Activated CD8-positive, alpha-beta memory T cell treated with anti-CD3 and anti-CD28 coated beads for 4 hours (primary cell): ENCODE measurements at regions not wholly inside any gene's neighbourhood (a gene's known extent, or its start where the extent isn't known, plus 50 kb on each side); places are given as distances from the start of the nearest gene placed in this dataset.

ENCODE experiments used
- DNase-seq, 2 donors: peaks; one replicate each; pipeline ENCODE4 v3.0.0-alpha.2; 2020; ENCODE audit warnings: low read depth in 2 of 2

DNA sequence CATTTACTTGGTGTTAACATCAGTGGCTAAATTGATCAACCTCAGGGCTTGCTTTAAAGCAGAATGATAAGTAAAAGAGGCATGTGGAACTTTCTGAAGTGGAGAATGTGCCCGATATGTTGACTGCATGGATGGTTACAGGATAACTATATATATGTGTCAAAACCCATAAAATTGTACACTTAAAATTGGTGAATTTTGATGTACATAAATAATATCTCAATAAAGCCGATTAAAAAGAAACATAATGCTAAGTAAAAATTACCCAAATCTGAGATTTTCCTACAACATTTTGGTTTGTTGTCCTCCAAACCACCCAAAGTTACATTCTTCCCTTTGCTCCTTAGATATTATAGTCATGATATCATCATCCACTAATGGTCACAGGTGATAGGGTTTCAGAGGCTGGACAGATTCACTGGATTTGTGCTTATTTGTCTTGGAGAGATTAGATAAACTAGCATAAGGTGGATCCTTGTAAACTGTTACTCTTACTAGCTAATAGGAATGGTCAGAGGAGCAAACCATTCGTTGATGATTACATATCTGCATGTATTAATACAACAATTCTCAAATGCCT is 119.7 kb upstream of the RPS23 start:
- DNase-seq = no peak

DNA sequence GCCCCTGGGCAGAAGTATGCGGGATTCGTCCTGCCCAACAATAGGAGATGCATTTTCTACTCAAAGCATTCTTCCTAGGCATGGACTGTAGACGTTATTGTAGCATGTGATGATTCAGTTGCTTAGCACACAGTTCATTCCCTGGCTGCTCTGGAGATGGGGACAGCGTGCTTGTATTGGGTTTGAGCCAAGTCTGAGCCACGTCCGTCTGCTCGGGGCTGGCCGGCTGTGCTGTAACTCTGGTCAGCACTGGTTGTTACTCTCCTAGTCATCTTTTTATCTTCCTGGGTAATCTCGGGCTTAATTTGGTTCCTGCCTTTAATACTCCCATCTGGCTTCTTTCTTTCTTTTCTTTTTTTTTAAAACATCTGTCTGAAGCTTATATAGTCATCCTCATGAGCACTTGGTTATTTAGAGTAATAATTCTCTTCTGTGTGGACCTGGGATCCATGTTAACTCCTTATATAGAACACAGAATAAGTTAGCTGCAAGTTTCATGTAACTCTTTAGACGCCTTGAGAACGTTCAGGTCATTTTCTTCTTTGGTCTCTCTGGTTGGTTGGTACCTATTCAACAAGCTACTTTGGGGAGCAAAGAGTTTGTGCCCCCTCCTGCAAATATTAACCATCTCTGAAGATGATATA is 118.8 kb upstream of the RPS23 start:
- no peak for DNase-seq

DNA sequence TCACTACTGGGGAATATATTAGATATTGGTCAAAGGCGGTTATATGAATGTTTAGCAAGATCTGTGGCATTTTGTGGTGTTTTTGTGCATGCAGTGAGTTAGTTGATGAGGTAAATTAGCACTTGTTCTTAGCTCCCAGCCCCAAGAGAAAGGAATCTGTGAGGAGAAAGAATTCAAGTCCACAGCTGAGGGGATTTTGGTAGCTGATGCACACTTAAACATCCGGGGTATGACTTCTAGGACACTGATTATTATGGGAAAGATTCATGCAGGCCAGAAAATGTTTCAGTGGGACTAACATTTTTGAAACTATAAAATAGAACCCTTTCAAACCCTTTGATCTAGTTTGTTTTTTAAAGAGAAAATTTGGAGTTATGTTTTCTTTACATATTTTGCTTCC is 118.2 kb upstream of the RPS23 start:
- DNase-seq = no peak

DNA sequence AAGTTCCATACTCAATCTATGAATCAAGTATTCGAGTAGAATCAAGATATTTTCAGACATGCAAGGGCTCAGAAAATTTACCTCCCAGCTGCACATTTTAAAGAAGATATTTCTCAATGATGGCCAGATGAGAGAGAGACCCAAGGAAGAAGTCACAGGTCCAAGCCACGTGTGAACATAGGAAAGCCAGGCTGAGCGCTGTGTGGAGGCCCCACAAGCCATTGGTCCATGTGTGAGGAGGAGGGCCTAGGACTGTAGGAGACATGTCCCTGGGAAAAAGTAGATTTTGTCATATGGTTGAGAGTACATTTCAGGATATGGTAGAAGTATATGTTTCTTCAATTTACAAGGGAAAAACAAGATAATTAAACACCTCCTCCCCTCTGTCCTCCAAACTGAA is 115.8 kb upstream of the RPS23 start:
- DNase-seq = no peak

DNA sequence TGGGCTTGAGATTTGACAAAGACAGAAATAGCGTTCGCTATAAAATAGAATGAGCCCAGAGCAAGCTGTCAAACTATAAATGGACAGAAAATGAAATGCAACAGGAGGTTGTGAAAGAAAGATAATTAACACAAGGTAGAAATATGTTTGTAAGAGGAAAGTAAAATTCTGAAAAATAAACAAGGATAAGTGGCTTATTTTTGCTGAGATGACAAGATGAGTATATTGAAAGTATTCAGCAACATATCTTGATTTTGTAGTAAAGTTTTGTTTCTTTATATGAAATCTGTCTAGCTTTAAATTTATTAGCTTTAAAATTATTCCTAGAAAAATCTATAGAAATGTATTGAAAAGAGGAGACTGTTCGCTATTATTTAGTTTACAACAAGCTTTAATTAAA is 111.9 kb upstream of the RPS23 start:
- no peak for DNase-seq

DNA sequence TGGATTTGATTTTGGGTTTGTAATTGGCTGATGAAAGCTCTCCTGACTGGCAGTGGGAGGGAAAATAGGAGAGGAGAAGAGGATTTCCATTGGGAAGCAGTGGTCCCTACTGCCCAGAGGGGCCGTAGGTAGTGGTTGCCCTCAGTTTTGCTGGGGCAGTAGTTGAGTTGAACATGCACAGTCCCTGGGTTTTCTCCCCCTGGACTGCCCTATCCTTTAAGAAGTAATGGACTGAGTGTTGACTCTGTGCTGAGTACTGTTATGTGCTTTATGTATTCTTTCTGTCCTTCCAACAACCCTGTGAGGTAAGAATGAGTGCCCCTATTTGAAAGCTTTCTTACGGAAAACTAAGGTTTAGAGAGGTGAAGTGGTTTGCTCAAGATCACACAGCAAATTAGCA is 111.2 kb upstream of the RPS23 start:
- DNase-seq = no peak

DNA sequence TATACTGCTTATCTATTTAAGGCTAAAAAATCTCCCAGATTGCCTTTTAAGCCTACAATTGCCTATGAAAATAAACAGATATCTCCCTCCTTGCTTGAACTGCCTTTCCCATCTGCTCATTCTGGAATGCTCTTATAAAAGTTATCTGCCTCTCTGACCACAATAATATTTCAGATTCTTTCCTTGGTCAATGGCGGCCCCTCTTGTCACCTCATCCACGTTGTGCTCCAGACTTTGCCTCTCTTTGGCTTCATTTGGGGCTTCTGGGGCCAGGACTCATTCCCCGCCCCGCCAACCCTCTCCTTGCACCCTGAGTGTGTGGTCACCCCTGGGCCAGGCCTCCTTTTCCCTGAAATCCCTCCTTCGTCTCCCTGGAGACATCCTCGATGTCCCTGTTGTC is 110.0 kb upstream of the RPS23 start:
- no peak for DNase-seq

DNA sequence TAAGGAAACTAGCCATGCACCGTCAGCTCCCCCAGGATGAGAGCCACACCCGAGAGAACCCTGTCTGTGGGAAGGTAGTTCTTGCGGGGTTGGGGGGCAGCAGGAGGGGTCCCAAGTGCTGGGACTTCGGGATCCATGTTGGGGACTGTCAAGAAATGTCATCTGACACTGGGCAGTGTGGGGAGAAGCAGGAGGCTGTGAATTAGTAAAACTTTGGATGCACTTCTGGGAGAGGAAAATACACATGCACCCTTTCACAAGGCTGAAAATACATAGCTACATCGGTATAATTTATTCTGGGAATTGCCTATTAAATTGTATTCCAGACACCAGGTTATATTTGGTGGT is 109.6 kb upstream of the RPS23 start:
- DNase-seq = no peak

DNA sequence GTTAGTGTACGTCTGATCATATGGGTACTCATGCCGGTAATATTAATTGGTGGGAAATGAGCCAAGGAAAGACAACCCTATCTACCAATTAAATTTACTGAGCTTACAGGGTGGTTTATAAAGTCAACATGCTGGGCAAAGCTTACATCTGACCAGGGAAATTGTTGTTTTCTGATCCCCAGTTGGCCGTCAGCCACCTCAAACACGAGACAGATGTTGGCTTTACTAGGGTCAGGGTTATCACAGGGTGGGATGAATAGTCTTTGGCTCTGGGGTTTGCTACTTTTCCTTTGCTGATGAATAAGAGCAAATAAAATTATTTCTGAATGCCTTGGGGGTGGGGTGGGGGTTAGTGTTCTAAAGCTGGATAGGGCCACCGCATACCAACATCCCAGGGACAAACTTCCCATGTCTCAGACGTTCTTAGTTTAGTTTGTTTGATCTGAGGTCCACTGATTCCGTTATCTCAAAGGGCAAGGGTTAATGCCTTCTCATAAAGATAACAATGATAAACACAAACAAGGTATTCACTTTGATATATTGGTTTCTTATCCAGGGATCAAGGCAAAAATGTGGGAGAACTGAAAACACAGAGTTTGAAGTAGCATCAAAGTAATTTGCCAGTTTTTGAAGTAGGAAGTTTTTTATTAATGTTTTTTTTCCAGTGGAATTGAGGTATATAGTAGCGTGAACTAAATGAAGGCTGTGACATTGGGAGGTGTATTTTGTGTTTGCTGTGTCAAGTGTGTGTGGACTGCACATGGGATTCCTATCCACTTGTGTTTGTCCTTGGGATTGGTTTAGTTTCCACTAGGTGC is 109.1 kb upstream of the RPS23 start:
- no peak for DNase-seq

DNA sequence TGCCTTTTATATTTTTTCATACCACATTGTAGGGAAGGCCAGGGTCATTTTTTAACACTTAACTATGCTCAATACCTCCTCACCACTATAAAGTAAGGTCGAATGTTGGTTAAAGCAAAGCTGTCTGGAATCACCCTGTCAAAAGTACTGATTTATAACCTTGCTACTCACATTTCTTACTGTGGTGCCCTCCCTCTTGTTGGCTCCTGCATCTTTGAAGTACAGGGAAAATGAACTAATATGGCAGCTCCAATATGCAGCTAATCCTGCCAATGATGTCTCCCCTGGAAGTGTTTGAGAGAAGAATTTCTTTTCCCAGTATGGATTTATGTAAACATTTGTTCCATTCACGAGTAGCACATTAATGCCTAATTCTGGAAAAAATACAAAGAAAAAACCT is 108.4 kb upstream of the RPS23 start:
- no peak for DNase-seq

DNA sequence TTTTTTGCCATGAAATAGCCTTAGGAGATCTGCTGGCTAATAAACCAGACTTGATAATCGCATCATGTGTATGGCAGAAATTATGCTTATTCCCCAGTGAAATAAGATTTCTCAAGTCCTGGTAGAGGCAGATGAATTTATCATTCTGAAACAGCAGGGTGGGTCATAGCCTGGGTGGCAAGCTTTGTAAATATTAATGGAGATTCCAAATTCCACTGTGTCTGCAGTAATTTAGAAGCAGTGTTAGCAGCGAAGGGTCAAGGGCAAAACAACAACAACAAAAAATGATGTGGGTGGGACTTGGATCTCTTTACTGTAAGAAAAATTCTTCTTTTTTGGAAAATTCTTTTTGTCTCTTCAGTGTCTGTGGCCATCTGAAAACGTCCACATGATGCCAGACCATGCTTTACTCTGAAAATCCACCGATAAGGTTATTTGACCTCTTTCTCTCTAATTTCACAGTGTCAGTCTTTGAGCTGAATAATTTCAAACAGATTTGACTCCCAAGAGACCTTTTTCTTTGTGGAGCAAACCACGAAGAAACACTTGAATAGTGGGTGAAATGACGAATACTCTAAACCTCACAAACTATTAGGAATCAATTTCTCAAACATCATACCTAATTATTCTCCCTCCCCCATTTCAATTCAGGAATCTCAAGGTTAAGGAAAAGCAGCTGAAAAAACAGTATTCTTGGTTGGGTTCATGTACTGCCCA is 106.0 kb upstream of the RPS23 start:
- no peak for DNase-seq

DNA sequence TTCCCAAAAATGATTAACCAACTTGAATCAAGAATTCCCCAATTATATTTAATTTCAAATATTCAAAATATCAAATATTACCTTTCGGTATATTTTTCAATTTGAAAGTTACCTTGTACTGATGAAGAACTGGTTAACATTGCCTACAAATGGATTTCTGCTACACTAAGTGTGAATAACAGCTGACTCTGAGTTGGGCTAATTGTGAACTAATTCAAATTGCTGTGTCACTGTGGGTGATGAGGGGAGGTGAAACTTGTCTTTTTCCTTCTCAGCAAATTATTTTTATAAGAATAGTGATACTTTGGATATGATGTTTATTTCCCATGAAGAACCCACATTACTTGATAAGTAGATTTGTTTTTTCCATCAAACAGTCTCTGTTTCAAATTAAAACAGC is 103.4 kb upstream of the RPS23 start:
- DNase-seq = no peak

DNA sequence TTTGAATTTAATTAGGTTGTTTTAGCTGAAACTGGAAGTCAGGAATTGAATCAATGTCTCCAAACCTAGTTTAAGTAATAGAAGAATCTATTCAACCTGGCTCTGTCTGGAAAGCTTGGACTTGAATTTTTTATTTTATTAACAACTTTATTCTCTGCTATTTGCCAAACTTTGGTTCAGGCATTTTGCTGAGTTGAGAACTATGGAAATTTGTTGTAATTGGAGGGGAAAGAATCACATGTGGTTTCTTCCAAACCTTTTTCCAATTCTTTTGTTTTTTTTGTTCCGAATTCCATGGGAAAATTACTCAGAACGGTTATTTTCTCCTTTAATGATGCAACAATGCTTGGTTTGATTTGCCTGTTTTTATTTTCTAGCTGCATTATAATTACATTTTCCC is 98.2 kb upstream of the RPS23 start:
- no peak for DNase-seq

DNA sequence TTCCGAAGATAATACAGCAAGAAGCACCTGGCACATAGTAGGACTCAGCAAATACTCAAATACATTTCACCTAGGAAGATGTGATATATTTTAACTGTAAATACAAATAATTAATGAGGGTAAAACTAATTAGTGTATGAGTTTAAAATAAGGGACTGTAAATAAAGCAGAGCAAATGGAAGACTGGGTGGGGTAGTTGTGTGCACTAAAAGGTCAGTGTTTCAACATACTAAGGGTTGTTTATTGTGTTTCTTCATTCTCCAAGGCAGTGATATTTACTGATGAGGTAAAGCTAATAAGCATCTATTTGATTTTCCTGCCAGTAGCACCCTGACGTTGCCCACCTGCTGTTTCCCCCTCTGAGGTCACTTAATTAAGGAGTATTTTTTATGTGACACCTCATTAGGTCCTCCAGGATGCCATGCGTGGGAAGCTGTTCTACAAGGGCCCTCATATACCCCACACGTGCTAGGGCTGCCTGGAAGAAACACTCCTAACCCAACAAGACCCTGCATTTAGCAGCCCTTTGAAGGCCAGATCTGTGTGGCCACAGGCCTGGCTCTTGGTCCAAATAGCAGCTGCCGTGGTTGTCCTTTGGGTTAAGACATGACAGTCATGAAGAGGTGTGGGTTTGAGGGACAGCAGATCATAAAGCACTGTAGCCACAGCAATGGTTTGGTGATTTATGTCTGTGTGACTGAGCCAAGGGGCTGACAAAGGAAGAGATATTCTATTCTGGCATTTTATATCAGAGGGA is 97.5 kb upstream of the RPS23 start:
- DNase-seq = no peak

DNA sequence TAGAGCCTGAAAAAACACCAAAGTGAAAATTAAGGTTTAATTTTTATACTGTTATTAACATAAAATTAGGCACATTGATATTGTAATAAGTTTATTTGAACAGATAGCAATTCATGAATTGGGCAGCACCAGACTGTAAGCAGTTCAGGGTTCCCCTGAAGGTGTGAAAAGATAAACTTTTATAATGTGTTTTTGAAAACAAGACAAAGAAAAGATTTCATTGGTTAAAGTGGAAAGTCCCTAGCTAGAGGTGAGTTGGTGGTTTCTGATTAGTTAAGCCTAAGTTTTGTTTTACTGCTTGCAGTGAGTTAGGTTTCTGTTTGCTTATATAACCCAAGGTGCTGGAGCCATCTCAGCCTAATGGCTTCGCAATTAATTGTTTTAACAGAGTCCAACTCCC is 96.5 kb upstream of the RPS23 start:
- DNase-seq = no peak

DNA sequence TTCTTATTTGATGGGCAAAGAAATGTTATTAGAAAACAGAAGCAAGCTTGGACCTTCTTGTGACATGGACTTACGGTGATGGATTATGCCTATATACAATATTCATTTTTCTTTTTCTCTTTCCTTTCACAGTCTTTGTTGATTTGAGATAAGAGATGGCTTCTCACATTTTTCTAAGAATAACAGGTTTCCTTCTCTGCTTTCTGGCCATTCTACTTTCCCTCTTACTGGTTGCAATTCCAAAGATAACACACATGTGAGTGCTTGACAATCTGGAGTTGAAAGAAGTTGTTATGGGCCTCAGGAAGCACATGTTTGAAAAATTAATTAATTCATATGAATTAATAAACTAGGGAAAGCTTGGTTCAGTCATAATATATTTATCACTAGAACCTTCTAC is 89.8 kb upstream of the RPS23 start:
- DNase-seq = no peak

DNA sequence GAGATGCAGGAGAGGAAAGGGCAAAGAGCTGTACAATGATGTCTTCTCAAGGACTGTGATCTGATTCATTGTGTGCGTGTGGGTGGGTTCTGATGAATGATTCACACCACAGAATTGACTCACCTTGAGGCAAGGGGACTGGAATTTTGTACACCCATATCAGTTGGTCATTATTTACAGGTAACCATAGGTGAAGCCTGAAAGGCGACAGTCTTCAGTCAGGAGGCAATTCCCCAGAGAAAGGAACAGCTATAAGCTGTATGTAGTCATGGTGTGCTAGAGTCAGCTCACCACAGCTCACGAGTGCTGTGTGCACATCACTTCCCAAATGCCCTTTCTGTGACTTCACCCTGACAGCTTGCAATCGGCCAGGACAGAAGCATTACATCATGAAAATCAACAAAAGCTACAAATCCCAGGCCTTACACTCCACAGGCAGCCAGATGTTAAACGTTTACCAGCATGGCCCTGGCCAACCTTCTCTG is 87.6 kb upstream of the RPS23 start:
- DNase-seq = no peak

DNA sequence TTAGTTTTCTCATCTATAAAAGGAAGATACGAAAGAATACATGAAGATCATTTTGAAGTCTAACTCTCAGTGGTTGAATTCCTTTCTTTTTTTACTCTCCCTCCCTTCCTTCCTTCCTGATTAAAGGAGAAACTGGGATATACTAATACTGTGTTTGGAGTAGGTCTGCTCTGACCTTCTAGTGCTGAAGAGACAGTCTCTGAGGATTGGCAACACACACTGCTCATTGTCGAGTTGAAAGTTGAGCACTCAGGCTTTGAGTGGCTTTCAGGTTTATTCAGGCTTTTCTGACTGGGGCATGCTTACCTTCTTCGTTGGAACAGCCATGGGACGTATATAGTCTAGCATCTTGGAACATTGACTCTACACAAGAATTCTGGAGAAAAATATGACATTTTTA is 86.9 kb upstream of the RPS23 start:
- no peak for DNase-seq

DNA sequence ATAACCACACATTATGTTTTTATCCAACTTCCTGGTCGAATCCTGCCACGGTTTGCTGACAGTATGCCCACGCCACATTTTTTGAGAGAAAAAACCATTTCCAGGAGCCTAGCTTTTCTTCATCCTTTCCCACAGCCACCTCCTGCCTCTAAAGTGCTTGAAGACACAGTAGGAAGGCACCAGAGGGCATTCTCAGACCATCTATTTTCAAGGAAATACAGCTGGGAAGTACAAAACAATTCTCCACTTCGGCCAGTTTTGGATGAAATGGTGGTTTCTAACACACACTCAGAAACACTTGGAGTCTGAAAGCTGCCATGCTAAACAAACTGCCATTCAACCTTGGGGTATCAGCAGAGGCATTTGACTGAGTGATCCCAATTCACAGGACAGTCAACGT is 86.3 kb upstream of the RPS23 start:
- DNase-seq = no peak

DNA sequence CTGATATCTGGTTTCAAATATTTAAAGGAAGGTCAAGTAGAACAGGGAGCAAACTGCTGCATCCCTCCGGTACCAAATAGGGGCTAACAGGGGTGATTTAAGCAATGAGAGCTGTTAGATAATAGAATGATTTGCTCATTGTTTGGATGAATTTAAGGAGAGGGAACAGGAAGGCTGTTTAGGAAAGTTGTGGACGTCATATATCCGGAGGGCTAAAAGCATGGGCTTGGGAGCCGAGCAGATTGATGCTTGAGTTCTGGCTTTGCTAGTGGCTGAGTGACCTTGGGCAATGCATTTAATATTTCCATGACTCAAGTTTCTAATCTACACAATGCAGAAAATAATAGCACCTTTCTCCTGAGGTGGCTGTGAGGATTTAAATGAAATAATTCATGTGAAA is 85.4 kb upstream of the RPS23 start:
- no peak for DNase-seq

DNA sequence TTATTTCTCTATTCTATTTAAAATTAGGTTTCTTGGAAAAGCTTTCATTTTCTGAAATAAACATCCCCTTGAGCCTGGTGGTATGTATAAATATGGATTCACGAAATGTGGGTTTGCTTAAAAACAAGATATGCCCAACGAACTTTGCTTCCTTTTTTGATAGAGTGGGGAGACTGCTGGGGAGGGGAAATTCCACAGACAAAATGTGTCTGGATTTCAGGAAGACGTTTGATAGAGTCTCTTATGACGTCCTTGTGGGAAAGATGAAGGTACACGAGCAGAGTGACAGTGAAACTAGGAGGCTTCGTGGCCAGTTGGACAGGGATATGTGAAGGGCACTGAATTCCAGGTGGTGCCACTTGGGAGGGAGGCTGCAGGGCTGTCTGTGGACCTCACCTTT is 84.5 kb upstream of the RPS23 start:
- no peak for DNase-seq

DNA sequence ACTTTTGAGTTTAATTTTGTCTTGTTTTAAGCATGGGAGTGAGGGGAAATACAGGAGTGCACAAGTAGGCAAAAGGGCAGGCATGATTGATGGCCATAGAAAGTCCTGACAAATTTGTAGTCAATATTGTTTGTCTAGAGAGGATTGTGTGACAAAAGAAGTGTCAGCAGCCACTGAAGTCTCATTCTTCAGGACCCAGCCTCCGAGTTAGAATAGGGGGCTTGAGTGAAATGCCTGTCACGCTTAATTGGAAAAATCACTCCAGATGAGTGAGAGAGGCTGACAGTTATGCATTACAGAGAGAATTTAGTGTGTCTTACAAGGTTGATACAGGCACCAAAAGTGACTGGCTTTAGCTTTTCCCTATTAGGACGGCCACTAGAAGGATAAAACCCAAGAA is 81.9 kb upstream of the RPS23 start:
- DNase-seq = no peak
